Motor neuron (in vitro differentiated cells): ENCODE measurements at regions not wholly inside any gene's neighbourhood (a gene's known extent, or its start where the extent isn't known, plus 50 kb on each side); places are given as distances from the start of the nearest gene placed in this dataset.

Experiments used
- ATAC-seq, 8 experiments: fragments of 200-7000 bp; cut with Tn5 transposase; replicated peaks in 6 of 8; 2 replicates each; pipeline ENCODE4 v1.8.0; 2021; ENCODE audit warnings: mild to moderate bottlenecking in 8 of 8, moderate library complexity in 8 of 8
- H3K27ac ChIP-seq, 2 donors: fragments of 250-450 bp; sonication (Bioruptor Pico); 2 replicates each; pipeline ENCODE4 v1.9.0; 2021; ENCODE audit warnings: antibody characterized with exemption in 2 of 2, mild to moderate bottlenecking in 2 of 2, moderate library complexity in 1 of 2
- H3K4me1 ChIP-seq, 2 donors: fragments of 250-450 bp; sonication (Bioruptor Pico); replicated peaks in 1 of 2; 2 replicates each; pipeline ENCODE4 v1.6.1; 2021; ENCODE audit warnings: antibody characterized with exemption in 2 of 2, mild to moderate bottlenecking in 2 of 2, moderate library complexity in 1 of 2
- H3K4me3 ChIP-seq, 5 donors: fragments of 250-450 bp; sonication (Bioruptor Pico); 2 replicates each; pipeline ENCODE4 v1.9.0; 2021; ENCODE audit warnings: antibody characterized with exemption in 5 of 5, mild to moderate bottlenecking in 5 of 5, moderate library complexity in 4 of 5
- WGBS, 10 experiments: fragments of 450-650 bp; shearing (Covaris generic); methylation state at CpG; one replicate each; pipeline ENCODE4 v1.0.0; 2022; 5-methylcytosine and 5-hydroxymethylcytosine counted together
- in situ Hi-C, 9 experiments: fragments of 400-800 bp; cut with MboI; loops; one replicate each; pipeline ENCODE4 v1.15.0; 2021; ENCODE audit warnings: low sequenced_read_pairs in 9 of 9, low pct_unique_long_range_greater_than_20kb in 2 of 9; ENCODE audit not compliant: unreplicated experiment in 9 of 9

- no peak overlapping the region for H3K4me3 ChIP-seq
- ATAC-seq = no peak
- H3K27ac ChIP-seq = no peak overlapping the region
- WGBS, 10 experiments = 0 to 100% (median 76%) methylated on average over 1 to 6 of the region's 6 CpGs; no CpG with 5 or more reads in 4 of the 10 experiments
- in situ Hi-C loops = no loop called here
- peaks cover 54 to 59% of the 10 kb centered on the region in 2 donors for H3K4me1 ChIP-seq
Measured at GRCh38 chr6:40340957-40341356, 246.2 kb downstream of the LRFN2 start.

GRCh38 chr6:40340196-40340595 lies 247.0 kb downstream of the LRFN2 start:
- no peak overlapping the region for H3K27ac ChIP-seq
- no peak for ATAC-seq
- 20 to 60% methylated on average over 1 to 2 of the region's 8 CpGs; no CpG with 5 or more reads in 8 of the 10 experiments for WGBS, 10 experiments
- H3K4me1 ChIP-seq = peaks cover 51 to 56% of the 10 kb centered on the region in 2 donors
- H3K4me3 ChIP-seq = no peak overlapping the region
- in situ Hi-C loops = no loop called here

DNA sequence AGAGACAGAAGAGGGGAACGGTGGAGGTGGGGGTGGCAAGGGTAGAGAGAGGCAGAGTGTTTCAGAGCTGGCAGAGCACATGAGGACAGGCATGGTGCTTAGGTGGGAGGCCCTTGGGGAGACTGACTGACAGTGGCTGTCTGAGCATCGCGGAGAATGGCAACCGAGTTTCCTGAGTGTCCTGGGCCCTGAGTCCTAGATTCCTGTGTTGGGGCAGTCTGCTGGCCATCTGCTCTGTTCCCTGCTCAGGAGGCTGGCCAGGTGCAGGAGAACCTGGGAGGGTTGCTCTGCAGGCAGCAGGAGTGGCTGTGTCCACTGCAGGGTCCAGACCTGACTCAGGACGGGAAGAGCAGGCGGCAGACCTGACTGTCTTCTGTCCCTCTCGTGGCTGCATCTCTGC lies 248.9 kb downstream of the LRFN2 start:
- in situ Hi-C loops = no loop called here

DNA sequence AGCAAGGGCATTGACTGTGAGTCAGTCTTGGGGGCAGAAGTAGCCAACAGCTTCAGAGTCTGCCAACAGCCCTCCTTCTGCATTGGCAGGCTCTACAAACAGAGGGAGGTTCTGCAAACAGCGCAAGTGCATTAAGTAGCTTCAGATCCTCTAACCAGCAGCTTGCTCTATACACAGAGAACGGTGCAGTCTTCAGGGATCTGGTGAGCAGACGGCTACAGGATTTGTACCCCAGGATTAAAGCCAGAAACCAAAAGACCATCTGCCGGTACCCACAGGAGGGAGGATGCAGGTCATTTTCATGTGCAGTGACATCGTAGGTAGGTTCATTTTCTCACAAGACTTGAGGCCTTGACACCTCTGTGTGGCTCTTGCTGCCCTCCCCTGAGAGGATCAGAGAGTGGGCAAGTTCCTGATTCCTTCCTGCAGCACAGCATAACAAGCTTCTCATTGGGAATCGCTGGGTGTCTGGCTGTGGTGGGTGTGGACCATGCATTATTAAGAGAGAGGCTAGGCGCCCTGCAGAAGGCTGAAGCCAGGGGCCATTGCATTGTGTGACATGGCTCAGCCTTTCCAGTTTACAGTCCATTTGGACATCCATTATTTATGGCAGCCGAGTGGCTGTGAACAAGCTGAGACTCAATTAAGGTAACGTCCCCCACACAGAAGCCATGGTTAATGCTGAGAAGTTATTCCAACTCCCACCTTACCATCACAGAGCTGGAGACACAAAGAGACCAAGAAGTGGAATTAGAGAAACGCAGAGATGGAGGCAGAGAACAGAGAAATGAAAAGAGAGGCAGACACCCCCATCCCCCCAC lies 250.0 kb downstream of the LRFN2 start:
- Histone ChIP-seq H3K27ac (no peak overlapping the region), H3K4me1 (peaks cover 39 to 48% of the 10 kb centered on the region in 2 donors), H3K4me3 (no peak overlapping the region)
- peak in 4 of 8 experiments; percentile 23 to 63 (median 42) for ATAC-seq
- in situ Hi-C loops = no loop called here
- 9 to 83% (median 57%) methylated on average over 3 to 6 of the region's 10 CpGs; no CpG with 5 or more reads in 4 of the 10 experiments for WGBS, 10 experiments

More for the DNA sequence above, 248.9 kb downstream of the LRFN2 start:
- no peak overlapping the region for H3K27ac ChIP-seq
- H3K4me3 ChIP-seq = no peak overlapping the region
- peaks cover 46 to 52% of the 10 kb centered on the region in 2 donors for H3K4me1 ChIP-seq
- no peak for ATAC-seq
- WGBS, 10 experiments = 0 to 92% (median 30%) methylated on average over 1 to 6 of the region's 7 CpGs; no CpG with 5 or more reads in 4 of the 10 experiments

DNA sequence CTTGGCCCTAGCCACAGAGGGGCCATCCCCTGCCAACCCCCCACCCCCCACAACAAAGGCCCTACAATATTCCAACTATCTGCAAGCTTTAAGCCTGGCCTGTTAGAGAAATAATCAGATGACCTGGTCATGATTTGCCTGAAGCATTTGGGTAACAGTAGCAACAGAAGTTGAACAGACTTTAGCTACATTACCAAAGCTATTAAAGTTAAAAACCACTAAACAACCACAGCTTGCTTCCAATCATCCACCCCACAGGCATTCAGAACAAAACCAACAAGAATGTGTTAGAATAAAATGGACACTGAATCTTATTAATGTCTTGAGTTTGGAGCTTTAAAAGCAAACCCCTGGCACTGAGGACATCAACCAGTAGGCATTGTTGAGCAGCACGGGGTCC lies 250.9 kb downstream of the LRFN2 start:
- ATAC-seq = no peak
- in situ Hi-C loops = no loop called here

DNA sequence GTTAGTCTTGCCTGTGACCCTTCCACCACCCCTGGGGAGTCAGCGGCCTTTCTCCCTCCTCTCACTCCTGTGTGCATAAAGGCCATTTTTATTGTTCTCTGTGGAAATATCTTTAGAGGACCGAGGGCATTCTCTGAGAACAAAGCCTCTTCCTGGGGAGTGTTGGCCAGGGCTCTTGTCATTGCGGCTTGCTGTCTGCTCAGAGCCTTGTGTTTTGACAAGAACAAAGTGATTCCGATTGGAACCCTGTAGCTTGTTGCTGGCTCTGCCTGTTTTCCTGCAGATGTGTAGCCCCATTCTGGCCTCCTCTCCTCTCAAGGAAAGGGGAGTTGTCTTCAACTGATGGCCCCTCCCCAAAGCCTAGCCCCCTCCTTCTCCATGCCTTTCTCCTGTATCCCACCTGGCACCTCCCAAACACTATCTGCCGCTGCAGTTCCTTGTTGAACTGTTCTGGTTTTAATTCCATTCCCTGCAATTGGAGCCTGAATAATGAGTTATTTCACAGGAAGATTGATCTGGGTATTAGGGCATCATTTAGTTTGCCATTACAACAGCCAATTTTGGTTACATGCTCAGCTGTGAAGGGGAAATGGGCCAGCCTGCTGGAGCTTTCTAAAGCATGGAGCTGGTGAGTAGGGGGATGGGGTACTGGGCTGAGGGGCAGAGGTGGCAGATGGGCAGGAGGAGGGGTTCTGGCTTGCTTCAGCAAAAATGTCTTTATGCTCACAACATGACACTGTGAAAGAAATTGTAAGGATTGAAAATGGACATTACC lies 252.5 kb downstream of the LRFN2 start:
- H3K27ac ChIP-seq = peak overlapping the region in 1 of 2 donors; percentile 10
- ATAC-seq = peak in 5 of 8 experiments; percentile 23 to 46 (median 28)
- H3K4me3 ChIP-seq = no peak overlapping the region
- 0 to 60% (median 20%) methylated on average over 1 to 3 of the region's 5 CpGs; no CpG with 5 or more reads in 5 of the 10 experiments for whole genome bisulfite sequencing, 10 experiments
- in situ Hi-C loops = no loop called here
- H3K4me1 ChIP-seq = peaks cover 48 to 55% of the 10 kb centered on the region in 2 donors

More for the DNA sequence above, 250.9 kb downstream of the LRFN2 start:
- H3K27ac ChIP-seq = no peak overlapping the region
- no peak overlapping the region for H3K4me3 ChIP-seq
- WGBS, 10 experiments = 80 to 100% methylated on average over 1 of the region's 1 CpG; no CpG with 5 or more reads in 8 of the 10 experiments
- H3K4me1 ChIP-seq = peaks cover 39 to 48% of the 10 kb centered on the region in 2 donors

DNA sequence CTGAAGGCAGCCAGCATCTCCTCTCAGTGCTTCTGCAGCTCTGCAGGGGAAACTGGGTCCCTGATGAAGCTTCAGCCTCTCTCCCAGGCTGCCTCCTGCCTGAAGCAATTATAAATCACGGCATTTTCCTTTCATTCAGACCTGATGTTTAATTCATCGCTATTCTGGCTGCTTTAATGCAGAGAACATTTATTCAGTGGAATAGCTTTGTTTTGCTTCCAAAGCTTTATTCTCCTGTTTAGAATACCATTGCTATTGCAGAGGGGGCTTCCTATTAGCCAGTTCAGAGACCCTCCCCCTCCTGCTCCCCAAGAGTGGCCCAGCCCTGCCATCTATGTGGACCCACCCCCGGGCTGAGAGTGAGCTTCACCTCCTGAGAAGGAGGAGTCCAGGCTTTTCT lies 255.6 kb downstream of the LRFN2 start:
- no peak overlapping the region for H3K4me3 ChIP-seq
- ATAC-seq = peak in 6 of 8 experiments; percentile 17 to 79 (median 74)
- peaks cover 54 to 62% of the 10 kb centered on the region in 2 donors for H3K4me1 ChIP-seq
- in situ Hi-C loops = no loop called here
- WGBS, 10 experiments = 0 to 20% (median 20%) methylated on average over 1 to 2 of the region's 3 CpGs; no CpG with 5 or more reads in 7 of the 10 experiments
- H3K27ac ChIP-seq = peak overlapping the region in 1 of 2 donors; percentile 32

GRCh38 chr6:40330301-40330721 lies 256.9 kb downstream of the LRFN2 start:
- Histone ChIP-seq H3K4me1 (peaks cover 58 to 60% of the 10 kb centered on the region in 2 donors), H3K4me3 (no peak overlapping the region), H3K27ac (peak overlapping the region in 1 of 2 donors; percentile 54)
- peak in 4 of 8 experiments; percentile 21 to 43 (median 32) for ATAC-seq
- 0 to 47% (median 30%) methylated on average over 2 to 3 of the region's 4 CpGs; no CpG with 5 or more reads in 7 of the 10 experiments for WGBS, 10 experiments
- in situ Hi-C loops = no loop called here

GRCh38 chr6:40328986-40329545 lies 258.1 kb downstream of the LRFN2 start:
- WGBS, 10 experiments = 60 to 100% (median 71%) methylated on average over 1 to 3 of the region's 4 CpGs; no CpG with 5 or more reads in 5 of the 10 experiments
- Histone ChIP-seq H3K4me1 (peaks cover 58 to 59% of the 10 kb centered on the region in 2 donors), H3K4me3 (no peak overlapping the region), H3K27ac (no peak overlapping the region)
- ATAC-seq = no peak
- in situ Hi-C loops = no loop called here

DNA sequence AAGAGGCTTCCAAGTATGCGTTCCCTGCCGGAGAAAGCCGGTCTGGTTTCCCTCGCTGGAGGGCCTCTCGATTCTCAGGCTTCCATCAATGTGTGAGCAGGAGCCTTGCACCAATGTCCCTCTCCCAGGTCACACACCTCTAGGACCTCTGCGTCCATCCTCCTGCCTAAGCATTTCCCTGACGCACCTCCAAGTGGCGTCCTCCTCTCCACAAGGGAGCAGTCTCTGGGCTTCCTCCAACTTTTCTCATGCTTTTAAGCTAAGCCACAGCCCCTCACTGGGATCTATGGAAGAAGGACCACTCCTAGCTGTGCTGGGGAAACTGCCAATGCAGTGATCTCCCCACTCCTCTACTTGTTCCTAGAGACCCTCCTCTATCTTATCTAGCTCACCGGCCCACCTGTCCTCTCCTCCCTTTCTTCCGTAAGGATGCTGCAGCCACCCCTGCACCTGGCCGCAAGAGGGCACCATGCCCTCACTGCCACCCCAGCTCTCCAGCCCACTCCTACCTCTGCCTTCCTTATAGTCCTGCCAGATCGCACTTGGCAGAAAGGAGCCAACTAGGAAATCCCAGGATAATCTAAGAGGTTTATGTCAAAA lies 258.7 kb downstream of the LRFN2 start:
- WGBS, 10 experiments = 0 to 80% (median 36%) methylated on average over 1 to 6 of the region's 12 CpGs; no CpG with 5 or more reads in 3 of the 10 experiments
- peak in 3 of 8 experiments; percentile 29 to 75 (median 46) for ATAC-seq
- H3K4me3 ChIP-seq = no peak overlapping the region
- H3K27ac ChIP-seq = no peak overlapping the region
- peaks cover 61 to 62% of the 10 kb centered on the region in 2 donors for H3K4me1 ChIP-seq
- in situ Hi-C loops = no loop called here

GRCh38 chr6:40326714-40327421 lies 260.3 kb downstream of the LRFN2 start:
- no peak overlapping the region for H3K4me3 ChIP-seq
- peak in 2 of 8 experiments; percentile 34 to 75 for ATAC-seq
- H3K4me1 ChIP-seq = peaks cover 60 to 66% of the 10 kb centered on the region in 2 donors
- no peak overlapping the region for H3K27ac ChIP-seq
- WGBS, 10 experiments = 5 to 100% (median 68%) methylated on average over 1 to 3 of the region's 3 CpGs; no CpG with 5 or more reads in 3 of the 10 experiments
- in situ Hi-C loops = no loop called here

DNA sequence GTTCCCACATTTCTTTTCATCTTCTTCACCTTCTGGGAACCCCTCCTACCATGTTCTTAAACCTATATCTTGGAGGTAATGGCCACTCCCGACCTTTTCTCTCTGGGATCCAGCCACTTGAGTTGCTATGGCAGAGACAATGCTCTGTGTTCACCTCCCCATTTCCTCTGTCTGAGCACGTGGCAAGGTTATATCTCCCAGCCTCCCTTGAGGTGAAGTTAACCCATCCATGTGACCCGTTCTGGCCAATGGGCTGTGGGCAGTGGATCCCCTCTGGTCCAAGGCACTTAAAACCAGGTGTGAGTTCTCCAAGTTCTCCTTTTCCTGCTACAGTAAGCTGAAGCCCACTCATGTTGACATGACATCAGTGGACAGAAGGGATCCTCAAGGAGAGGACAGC lies 261.4 kb downstream of the LRFN2 start:
- 10 to 93% (median 84%) methylated on average over 1 to 3 of the region's 3 CpGs; no CpG with 5 or more reads in 4 of the 10 experiments for WGBS, 10 experiments
- H3K4me1 ChIP-seq = peaks cover 50 to 55% of the 10 kb centered on the region in 2 donors
- no peak for ATAC-seq

More for the DNA sequence above, 261.4 kb downstream of the LRFN2 start:
- in situ Hi-C loops = no loop called here
- no peak overlapping the region for H3K4me3 ChIP-seq
- H3K27ac ChIP-seq = no peak overlapping the region
